Putamen (tissue), 1 donor: ENCODE measurements at regions not wholly inside any gene's neighbourhood (a gene's known extent, or its start where the extent isn't known, plus 50 kb on each side); places are given as distances from the start of the nearest gene placed in this dataset.
"Not testable (repeated sequence)": the region's sequence is repeated elsewhere in the genome, so short reads cannot be mapped to it uniquely, and the experiment has no call there.

ENCODE experiments used
- DNase-seq: peaks from one replicate; pipeline ENCODE4 v3.0.0-alpha.2; 2016; ENCODE audit warnings: low spot score

DNA sequence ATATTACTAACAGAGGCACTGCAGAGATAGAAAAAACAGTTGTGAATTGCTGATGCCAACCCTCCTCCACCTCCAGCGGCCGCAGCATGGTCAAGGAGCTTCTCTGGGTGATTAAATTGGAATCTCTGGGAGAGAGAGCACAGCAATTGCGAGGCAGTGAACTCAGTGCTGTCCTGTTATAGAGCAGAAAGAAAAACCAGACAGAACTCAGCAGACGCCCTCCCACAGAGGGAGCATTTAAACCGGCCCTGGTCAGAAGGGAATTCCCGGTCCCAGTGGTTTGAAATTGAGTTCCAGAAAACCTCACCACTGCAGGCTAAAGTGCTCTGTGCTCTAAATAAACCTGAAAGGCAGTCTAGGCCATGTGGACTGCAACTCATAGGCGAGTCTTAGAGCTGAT, 175.4 kb downstream of the SQOR start:
- no peak for DNase-seq

DNA sequence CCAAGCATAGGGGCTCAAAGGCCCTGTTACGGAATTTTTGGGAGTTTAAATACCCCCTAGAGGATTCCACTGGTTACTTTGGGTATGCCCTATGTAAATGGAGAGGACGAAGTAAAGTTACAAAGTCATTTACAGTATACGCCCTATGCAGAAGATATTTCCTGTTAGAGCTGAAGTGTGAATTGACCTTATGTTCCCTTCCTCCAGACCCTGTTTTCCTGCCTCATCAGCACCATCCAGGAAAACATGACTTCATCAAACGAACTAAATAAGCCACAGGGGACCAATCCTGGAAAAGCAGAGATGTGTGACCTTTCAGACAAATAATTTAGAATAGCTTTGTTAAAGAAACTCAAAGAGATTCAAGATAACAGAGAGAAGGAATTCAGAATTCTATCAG, 177.4 kb downstream of the SQOR start:
- no peak for DNase-seq

DNA sequence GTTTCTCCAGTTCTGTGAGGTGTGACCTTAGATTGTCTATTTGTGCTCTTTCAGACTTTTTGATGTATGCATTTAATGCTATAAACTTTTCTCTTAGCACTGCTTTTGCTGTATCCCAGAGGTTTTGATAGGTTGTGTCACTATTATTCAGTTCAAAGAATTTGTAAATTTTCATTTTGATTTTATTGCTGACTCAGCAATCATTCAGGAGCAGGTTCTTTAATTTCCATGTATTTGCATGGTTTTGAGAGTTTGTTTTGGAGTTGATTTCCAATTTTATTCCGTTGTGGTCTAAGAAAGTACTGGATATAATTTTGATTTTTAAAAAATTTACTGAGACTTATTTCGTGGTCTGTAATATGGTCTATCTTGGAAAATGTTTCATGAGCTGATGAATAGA, 182.7 kb downstream of the SQOR start:
- DNase-seq: not testable (repeated sequence)

DNA sequence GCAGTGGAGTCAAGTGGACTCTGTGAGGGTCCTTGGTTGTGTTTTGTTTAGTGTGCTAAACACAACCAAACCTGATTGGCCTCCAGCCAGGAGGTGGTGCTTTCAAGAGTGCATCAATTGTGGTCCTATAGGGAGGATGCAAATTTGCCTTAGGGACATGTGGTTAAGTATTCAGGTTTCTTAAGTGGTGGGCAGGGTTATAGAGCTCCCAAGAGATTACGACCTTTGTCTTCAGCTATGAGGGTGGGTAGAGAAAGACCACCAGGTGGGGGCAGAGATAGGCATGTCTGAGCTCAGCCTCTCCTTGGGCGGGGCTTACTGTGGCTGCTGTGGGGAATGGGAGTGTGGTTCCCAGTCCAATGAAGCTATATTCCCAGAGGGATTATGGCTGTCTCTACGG, 186.6 kb downstream of the SQOR start:
- DNase-seq: no peak

DNA sequence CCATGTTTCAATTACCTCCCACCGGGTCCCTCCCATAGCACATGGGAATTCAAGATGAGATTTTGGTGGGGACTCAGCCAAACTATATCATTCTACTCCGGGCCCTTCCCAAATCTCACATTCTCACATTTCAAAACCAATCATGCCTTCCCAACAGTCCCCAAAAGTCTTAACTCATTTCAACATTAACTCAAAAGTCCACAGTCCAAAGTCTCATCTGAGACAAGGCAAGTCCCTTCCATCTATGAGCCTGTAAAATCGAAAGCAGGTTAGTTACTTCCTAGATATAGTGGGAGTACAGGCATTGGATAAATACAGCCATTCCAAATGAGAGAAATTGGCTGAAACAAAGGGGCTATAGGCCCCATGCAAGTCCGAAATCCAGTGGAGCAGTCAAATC, 188.1 kb downstream of the SQOR start:
- DNase-seq: not testable (repeated sequence)

DNA sequence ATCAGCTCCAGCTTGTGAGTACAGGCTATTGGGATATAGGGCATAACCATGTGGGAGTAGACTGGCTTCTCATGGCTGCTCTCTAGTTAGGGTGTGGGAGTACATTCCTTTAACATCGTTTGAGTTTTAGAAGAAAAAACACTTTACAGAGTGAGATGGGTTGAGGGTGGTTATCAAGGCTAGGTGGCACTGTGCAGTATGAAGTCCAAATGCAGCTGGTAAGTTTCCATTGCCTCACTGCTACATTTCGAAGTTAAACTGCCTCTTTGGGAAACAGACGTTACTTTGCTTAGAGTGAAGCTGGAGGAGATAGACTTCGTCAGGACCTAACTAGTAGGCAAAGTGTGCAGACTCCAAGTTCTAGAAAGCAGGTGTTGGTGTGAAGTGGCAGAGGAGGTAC, 192.4 kb downstream of the SQOR start:
- no peak for DNase-seq

DNA sequence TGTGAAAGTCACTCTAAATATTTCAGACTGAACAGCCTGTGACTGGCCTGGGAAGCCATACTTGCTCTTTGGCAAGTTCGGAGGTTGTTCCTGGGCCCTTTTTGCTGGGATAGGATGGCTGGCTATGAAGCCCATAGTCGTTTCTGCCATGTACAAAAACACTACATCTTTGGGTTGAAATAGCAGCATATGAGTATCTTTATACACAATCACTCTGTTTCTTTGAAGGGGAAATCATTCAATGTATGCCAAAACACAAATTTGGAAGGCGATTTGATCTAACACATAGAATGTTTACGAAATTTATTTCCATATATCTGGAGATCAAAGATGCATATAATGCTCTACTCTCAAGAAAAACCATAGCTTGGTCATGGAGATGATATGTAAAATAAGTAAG, 192.9 kb downstream of the SQOR start:
- DNase-seq: no peak

DNA sequence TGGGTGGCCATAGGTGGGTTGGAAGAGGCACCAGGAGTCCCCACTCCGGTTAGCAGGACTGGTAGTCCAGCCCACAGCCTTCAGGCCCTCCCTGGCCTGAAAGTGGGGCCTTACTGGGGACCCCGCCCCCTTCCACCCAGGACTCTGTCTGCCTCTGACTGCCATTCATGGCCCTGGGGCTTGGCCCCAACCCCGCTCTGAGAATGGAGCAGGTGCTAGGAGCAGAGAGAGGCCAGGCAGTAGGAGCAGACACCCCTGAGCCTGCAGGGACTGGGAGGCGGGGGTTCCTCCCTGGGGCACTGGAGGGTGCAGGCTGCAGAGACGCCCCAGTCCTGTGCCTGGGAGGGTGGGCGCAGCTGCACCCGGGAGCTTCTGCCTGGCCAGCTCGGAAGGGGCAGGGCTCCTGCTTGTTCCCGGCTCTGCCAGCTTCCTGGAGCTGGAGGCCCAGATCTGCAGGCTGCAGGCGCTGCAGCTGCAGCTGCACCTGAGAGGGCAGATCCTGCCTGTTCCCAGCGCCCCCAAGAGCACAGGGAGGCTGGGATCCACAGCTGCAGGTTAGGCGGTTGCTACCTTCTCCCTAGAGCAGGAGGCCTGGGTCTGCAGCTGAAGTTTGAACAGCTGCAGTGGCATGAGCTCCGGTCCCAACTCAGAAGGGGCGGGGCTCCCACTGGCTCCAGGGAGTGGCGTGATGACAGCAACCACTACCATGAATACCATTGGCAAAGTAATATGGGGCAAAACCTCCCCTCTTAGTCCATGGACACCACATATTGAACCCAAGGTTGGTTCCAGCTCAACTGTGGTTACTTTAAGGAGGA, 194.7 kb downstream of the SQOR start:
- DNase-seq: no peak

DNA sequence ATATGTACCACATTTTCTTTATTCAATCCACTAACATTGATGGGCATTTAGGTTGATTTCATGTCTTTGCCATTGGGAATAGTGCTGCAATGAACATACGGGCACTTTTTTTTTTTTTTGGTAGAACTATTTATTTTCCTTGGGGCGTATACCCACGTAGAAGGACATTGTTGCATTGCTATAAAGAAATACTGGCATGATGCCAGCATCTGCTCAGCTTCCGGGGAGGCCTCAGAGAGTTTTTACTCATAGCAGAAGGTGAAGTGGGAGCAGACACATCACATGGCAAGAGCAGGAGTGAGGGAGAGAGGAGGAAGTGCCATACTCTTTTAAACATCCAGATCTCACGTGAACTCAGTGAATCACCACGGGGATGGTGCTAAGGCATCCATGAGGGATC, 197.0 kb downstream of the SQOR start:
- no peak for DNase-seq

DNA sequence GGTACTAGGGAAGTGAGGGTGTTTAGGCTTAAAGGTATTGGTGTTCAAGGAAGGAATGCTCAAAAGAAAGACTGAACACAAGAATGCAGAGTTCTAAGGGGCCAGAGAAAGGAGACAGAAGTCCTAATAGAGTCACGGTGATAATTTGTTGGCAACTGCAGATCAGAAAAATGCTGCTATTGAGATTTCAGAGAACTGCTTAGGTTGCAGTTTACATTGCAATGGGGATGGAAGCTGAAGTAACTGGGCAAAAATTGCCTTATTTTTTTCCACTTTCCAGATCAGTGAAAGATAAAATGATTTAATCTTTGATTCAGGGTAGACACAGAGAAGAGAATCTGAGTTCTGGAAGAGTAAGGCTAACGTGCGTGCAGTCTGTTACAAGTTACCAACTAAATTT, 199.8 kb downstream of the SQOR start:
- no peak for DNase-seq

DNA sequence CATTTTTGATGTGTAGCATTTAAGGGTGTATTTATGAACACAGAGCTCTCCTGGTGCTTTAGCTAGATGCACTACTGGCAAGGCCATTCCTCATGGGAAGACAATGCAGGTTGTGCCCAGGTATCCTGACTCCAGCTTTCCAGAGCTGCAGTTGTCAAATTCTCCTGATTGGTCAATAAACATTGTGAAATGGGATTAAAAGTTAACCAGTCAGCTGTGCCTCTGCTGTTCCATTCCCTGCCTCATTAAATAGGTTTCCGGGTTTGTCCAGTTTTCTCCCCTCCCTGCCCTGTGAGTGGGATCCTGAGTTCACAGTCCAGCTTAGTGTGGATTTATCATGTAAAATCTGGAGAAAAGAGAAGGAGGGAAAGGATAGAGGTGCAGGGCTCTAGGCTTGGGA, 207.3 kb downstream of the SQOR start:
- DNase-seq: no peak

DNA sequence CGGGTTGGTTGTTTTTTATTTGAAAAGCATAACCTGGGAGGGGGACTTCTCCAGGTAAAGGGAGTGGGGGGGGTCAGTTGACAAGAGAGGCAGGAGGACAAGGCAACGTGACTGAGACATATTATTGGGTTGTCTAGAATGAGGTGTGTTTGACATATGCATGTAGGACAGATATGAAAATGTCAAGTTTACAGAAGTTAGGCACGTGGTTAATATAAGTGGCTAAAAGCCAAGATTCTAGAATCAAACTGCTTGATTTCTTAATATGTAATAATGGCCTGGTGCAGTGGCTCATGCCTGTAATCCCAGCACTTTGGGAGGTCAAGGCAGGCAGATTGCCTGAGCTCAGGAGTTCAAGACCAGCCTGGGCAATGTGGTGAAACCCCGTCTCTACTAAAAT, 212.8 kb downstream of the SQOR start:
- no peak for DNase-seq

DNA sequence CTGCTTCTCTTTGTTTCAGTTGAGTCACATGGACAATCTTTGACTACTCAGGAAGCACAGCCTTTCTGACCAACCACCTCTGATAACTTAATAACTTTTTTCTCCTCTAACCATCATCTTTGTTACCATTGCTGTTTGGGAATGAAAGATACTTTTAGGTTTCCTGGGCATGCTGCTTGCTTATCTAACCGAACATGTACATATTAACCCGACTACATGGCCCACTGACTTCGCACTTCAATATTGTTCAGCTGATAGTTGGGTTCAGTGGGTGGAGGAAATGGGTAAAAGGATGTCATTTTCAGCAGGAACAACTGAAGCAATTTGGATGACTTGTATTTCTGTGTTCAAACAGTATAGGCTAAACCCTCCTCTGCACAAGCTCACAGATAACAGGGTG, 214.3 kb downstream of the SQOR start:
- DNase-seq: no peak

DNA sequence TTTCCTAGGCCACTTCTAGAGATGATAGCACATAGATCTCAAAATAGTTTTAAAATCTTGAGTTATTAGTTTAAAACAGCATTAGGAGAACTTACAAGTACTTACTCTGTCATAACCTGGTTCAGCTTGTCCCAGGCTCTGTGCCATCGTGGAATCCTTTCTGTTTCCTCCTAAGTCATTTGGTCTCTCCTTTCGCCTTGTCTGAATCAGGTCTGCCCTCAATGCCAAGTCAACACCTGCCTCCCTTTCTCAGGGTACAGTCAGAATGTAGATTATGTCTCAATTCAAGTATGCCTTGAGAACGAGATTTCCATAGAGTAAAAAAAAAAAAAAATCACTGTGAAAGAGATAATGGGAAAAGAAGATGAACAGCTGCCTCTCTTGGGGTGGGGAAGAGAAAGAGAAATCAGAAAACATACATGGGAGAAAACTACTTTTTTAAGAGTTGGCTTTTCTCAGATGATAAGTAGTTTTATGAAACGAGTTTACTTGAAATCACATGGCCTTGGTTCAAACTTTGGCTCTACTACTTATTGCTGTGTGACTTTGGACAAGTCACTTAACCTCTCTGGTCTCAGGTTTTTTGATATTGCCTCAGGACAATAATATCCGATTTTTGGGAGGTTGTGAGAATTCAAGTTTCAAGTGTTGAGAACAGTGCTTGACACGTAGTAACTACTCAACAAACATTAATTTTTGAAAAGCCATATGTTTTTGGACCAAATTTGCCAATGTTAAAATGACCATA, 219.8 kb downstream of the SQOR start:
- DNase-seq: no peak

DNA sequence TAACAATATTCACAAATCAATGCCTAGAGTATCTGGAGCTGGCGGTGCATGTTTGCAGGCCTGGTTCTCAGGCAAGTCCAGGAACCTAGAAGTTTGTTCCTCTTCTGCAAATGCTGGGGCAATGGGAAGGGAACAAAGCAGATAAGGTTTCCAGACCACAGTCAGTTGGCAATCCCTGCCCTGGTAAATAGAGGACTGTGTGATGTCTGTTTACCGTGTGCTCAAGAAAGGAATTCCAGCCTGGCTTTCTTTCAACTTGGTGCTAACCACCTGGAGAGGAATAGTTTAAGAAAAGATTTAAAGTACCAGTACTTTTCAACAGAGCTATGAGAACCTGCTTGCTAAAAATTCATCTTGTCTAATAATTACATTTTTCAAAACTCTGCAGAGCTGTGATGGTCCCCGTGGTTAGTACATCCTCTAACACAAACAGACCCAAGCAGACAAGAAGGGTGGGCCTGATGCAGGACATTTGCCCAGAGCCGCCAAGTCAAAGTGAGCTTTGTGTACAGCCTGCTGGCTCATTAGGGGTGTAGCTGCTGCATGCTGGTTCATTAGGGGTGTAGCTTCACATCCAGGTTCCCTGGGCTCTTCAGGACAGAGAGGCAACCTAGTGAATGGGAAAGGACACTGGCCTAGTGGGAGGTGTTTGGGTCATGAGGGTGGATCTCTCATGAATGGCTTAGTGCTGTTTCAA, 220.5 kb downstream of the SQOR start:
- no peak for DNase-seq

DNA sequence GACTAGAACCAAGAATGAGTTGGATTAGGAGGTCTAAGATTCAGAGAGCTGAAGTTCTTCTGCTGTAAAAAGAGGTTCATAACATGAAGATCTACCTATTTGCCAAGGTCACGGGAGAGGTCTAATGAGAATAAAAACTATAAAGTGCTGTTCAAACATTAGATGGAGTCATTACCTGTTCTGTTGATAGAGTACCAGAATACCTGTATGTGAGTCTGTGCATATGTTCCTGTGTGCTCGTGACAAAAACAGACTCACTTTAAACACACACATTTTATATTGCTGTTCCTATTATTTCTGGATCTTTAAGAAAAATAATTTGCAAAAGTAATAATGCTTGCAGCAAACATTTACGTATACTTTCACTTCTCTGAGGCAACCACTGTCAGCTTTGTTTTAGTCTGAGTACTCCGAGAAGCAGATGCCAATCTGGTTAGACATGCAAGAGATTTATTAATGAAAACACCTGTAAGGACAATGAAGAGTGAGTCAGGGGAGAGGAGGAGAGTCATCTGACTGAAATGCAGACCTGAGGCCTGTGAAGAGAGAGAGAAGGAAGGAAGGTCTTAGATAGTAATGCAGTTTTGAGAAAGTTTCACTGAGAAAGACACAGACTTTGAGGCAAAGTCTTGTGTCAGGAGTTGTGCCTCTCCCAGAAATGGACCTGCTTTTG, 221.2 kb downstream of the SQOR start:
- DNase-seq: no peak

DNA sequence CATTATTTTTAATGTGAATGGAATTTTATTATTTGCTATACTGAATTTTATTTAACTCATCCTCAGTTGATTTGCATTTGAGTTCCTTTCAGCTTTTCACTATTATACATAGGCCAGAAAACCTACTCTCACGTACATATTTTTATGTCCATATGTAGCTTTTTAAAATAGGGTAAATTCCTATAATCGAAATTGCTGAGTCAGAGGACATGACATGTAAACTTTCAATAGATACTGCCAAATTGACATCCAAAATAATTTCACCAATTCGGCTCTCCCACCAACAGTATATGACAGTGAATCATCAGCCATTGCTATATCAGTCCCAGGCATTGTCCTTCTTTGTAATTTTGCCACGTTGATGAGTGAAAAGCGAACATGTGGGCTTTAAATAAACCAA, 222.5 kb downstream of the SQOR start:
- DNase-seq: no peak

DNA sequence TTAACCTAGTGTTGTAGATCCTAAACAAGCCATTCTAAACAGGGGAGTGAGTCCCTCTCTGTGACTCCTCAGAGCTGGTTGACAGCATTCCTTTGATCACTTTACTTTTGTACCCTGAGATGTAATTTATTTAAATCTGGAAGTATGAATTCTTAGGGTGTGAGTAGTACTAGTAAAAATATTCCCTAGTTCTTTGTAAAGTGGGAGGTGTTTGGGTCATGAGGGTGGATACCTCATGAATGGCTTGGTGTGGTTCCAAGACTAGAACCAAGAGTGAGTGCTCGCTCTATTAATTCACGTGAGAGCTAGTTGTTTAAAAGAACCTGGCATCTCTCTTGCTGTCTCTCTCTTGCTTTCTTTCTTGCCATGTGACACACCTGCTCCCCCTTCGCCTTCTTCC, 223.7 kb downstream of the SQOR start:
- no peak for DNase-seq

DNA sequence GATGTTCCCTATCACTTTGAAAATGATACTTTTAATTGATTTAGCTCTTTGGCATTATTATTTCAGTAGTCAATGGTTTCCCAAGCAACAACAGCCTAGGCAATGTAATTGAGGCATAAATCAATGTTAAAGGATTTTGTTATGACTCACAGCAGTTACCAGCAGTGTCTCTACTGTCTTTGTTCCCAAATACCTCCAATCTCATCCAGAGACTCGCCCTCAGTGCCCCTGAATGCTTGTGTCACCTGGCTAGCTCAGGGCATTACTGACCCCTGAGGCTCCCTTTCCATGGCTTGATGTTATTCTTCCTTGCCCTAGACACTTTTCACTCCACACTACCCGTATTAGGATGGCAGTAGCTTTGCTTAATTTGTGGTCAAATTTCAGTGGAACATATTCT, 227.2 kb downstream of the SQOR start:
- no peak for DNase-seq

DNA sequence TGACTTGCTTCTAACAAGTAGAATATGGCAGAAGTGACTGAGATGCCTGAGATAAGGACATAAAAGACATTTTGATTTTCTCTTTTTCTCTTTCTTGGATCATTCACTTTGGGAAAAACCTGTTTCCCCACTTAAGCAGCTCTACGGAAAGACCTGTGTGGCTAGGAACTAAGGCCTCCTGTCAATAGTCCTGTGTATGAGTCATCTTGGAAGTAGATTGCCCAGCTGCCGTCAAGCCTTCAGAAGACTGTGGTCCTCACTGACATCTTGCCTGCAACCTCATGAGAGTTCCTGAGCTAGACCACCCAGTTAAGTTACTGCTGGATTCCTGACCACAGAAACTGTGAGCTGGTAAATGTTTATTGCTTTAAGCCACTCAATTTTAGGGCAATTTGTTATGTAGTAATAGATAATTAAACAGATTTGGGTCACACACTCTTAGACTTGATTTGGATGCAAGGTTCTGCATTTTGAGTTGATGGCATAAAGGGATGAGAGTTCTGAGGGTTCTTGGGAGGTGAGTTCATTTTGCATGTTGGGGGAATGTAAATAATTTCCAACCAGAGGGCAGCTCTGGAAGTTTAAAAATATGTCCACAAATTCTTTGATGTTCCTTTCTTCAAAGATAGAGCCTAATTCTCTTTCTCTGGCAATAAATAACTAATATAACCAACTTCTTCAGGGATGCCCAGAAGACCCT, 229.2 kb downstream of the SQOR start:
- DNase-seq: no peak

DNA sequence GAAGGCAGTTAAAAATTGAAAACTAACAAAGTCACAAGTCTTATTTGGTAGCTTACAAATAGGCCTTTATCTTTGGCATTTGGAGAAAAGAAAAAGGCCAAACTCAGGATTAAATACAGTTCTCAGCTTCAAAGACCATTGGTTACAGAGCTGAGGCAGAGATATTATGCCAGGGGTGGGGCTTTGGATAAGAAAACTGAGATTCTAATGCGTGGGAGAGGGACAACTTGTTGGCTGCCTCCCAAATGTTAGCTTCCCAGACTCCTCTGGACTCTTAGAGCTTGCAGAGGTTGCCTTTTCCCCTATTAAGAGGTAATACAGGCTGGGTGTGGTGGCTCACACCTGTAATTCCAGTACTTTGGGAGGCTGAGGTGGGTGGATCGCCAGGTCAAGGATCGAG, 231.8 kb downstream of the SQOR start:
- DNase-seq: no peak

DNA sequence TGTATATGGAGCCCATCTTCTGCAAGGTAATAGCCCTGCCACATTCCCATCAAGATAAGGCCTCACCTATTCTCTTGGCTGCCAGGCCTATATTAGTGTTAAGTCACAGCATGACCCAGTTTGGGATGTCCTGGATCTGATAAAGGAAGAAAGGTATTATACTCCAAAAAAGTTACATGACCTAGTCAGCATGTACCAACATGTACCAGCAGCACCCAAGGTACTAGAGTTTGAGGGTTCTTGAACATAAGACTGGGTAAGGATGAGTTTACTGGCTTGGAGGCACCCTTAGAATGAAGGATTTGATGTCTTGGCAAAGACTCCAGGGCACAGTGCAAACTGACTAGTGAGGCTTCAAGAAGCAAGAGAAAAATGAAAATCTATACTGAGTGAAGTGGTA, 232.5 kb downstream of the SQOR start:
- no peak for DNase-seq
